SW480 (cell line): ENCODE measurements at regions not wholly inside any gene's neighbourhood (a gene's known extent, or its start where the extent isn't known, plus 50 kb on each side); places are given as distances from the start of the nearest gene placed in this dataset.

Experiments
- DNase-seq: peaks from one replicate; pipeline ENCODE4 v3.0.0-alpha.2; 2016; ENCODE audit warnings: low spot score

DNA sequence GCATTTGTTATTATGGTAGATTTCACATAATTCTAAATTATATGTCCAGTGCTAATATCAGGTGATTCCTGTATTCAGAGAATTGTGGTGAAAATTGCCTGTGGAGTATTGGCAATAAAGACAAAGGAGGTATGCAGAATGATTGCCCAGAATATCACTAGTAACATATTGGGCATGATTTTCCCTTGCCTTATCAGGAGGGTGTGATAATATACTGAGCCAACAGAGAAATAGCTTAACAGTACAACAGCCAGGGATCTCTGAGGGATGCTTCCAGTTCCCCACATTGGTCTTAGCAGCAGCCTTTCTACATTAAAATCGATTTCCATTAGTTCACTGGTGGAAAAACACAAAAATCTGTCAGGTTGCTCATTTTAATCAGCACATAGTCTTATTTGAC, 122.9 kb upstream of the COL3A1 start:
- DNase-seq: no peak

DNA sequence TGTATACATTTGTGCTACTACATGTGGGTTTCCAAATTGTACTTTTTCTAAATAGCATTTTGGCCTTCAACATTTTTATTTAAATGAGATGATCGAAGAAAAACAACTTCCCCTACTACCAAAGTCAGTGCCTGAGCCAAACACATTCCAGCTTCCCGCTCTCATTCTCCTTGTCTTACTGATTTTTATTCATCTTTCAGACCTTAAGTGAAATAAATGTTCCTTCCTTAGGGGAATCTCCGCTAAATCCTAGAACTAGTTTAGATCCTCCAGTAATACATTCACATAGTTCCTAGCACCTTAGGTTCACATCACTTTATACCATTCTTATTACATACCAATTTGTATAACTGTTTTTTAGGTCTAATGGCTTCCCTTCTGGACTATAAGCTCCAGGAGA, 122.3 kb upstream of the COL3A1 start:
- no peak for DNase-seq

DNA sequence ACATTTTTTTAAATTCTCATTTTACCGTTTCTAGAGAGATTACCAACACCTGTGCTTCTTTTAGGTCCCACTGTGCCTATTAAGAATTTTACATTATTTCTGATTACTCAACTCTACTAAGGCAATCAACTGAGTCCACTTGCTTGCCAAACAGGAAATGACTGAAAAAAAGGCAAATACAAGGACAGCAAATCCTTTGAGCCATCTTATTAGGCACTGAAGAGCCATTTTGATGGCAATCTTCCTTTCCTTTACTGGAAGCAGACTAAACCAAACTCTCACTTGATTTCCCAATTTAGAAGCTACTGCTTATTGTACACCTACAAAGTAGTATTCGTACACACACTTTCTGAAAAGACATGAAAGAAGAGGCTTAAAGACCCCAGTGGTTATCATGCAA, 121.4 kb upstream of the COL3A1 start:
- DNase-seq: no peak

DNA sequence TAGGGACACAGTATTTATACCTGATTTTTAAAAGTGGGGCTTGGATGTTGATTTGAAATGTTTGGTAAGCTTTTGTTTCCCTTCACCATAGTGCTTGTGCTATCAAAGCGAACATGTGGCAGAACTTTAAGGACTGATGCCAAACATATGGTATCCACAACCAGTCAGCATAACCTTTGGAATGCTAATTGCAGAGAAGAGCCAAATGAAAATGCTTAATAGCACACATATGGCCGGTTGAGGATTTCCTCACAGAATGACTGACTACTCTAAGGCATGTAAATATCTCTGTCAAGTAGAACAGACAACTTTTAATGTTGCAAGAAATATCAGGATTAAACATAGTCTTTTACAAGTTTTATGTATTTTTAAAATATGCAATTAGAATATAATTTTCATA, 120.9 kb upstream of the COL3A1 start:
- no peak for DNase-seq

DNA sequence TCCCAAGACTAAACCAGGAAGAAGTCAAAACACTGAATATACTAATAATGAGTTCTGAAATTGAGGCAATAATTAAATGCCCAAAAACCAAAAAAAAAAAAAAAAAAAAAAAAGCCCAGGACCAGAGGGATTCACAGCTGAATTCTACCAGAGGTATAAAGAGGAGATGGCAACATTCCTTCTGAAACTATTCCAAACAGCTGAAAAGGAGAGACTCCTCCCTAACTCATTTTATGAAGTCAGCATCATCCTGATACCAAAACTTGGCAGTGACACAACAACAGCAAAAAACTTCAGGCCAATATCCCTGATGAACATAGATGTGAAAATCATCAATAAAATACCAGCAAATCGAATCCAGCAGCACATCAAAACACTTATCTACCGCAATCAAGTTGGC, 108.5 kb upstream of the COL3A1 start:
- DNase-seq: no peak

DNA sequence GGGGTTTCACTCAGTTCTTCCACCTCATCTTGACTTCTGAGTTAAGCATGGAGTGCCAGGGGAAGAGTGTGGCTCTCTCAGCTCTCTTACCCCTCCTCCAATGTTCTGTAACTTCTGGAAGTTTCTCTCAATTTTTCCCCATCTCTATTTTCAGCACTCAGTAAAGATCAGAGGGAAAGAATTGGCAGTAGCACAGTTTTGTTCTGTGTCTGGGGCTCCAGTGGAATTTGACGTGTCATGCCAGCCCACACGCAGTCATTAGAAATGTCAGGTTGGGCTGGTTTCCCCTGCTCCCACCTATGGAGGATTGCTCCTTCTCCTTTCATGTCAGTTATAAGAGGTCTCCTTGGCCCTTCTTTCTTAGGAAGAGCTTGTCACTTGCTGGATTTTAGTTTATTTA, 104.6 kb upstream of the COL3A1 start:
- DNase-seq: no peak

DNA sequence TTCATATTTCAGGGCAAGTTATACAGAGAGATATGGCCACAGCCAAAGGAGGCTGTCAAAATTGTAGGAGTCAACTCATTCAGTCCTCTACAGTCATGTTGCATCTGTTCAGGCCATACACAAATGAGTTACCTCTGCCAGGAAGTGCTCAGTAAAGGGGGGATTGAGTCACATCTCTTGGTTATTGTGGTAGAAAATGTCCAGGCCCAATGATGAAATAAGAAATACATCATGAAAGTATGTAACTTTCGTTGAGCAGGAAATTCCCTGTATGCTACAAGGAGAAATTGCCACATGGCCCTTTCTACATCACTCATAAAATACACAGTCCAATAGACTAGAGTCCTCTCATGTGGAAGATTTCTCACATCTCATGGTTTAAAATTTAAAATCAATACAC, 103.9 kb upstream of the COL3A1 start:
- no peak for DNase-seq

DNA sequence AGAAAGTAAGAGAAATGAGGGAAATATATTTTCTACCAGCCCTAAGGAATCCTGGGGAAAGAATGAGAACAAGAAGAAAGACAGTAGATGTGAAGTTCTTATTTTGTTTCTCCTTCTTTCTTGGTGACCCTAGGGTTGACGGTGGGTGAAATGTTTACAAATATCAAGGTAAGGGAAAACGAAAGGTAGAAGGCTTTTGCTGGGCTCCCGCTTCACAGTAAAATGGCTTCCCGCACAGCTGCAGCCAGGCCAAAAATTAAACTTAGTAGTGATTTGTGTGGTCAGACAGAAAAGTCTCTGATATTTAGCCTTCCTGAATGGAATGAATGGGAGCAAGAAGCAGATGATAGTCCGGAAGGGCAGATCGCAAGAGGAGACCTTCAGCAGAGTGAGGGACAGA, 99.1 kb upstream of the COL3A1 start:
- DNase-seq: no peak

DNA sequence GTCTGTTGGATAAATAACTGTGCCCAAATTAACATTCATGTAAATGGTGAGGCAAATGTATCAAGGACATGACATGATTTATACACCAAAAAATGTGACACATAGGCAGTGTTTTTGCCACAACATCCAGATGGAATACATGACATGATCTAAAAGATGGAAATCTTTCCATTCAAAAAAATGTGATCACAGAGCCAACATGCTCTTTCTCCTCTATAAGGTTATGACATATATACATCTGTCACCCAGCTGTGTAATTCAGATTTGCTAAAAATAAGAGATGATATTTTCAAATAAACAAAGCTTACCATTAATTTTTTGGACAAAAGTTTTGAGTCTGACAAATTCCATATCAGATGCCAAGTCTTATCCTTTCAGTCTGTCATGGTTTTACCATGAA, 95.5 kb upstream of the COL3A1 start:
- DNase-seq: no peak

DNA sequence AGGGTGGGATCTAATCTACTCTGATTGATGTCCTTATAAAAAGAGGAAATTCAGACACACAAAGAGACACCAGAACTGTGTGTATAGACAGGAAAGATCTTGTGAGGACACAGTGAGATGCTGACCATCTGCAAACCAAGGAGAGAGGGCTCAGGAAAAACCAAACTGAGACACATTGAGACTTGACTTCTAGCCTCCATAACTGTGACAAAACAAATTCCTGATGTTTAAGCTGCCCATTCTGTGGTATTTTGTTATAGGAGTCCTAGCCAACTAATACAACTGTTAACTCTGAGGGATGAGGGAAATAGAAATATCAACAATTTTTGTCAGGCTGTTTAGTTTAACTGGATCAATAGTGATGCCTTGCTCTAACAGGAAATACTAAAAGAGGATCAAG, 93.4 kb upstream of the COL3A1 start:
- DNase-seq: no peak

DNA sequence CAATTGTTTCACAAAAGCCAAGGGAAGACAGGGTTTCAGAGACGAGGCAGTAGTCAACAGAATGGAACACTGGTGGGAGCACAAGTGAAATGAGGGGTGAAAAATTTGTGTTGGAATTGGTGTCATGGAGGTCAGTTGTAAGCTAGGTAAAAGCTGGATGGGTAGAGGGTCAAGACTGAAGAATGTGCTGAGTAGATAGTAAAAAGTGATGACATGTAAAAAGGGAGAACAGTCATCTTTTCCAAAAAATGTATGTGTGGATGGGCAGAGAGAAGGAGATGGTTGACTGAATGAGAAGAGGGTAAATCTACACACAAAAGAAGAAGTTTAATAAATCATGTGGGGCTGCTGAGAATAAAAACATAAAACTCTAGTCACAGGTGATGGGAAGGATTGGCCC, 92.7 kb upstream of the COL3A1 start:
- DNase-seq: no peak

DNA sequence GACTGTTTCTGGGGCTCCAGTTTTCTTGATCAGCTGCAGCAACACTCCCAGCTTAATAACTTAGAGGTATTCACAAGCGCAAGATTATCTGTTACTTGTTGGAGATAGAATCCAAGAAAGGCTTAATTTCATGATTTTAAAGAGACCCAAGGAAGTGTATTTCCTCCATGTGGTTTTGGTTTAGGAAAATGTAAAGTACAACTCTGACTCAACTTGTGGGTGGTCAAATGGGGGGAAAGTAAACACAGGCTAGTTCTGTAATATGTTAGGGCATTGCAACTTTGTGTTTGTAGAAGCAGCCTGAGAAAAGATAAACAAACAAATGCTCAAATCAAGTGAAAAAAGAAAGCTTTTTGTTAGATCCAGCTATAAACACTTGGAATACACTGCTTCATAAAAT, 90.1 kb upstream of the COL3A1 start:
- no peak for DNase-seq

DNA sequence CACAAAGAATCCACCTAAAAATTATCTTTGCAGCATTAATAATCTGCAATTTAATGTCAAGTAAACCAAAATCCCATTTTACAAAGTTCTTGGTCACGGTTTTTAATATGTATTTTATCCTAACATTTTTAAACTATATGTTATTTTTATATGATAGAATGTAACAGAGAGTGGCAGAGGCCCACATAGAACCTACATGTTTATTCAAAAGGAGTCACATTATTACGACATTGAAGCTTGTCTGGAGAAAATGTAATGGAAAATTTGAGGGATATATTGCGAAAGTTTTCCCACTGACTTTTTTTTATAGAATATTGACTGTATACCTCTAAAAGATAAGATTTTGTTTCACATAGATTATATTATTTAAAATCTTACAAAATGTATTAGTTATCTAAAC, 89.7 kb upstream of the COL3A1 start:
- no peak for DNase-seq

DNA sequence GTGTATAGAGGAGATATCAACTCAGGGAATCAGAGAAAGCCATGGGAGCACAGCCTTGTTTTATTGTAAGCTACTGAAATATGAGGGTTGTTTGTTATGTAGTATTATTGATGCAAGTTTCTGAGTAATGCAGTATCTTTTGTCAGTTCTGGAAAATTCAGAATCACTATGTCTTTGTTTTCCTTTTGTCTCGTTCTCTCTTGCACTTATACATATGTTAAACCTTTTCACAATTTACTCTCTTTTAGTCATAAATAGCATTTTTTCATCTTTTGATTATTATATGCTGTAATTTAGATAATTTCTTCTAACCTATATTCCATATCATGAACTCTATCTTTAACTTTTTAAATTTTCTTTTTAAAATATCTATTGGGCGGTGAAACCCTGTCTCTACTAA, 85.0 kb upstream of the COL3A1 start:
- DNase-seq: no peak

DNA sequence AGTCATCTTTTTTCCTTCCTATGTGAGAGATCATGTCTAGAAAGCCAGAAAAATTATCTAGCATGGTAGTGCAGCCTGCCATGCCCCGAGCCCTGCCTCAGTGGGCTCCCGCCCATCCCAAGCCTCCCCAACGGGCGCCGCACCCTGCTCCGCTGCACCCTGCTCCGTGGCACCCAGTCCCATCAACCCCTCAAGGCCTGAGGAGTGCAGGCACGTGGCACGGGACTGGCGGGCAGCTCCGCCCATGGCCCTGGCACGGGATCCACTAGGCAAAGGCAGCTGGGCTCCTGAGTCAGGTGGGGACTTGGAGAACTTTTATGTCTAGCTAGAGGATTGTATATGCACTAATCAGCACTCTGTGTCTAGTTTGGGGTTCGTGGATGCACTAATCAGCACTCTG, 83.4 kb upstream of the COL3A1 start:
- no peak for DNase-seq

DNA sequence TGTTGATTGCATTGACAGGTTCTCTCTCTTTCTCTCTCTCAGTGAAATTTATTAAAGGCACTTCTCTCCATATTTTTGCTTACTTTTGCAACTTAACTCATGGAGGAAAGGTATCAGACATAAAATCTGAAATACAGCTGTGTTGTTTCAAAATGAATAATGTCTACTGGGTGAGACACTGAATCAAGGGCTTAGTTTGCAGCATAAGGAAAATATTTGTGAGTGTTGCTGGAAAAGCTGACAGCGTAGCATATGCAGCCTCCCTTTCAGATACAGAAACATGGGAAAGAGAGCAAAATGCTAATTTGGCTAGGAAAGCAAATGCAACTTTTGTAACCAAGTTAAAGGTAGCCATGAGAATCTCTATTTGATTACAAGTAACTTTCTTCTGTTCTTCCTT, 81.5 kb upstream of the COL3A1 start:
- no peak for DNase-seq

DNA sequence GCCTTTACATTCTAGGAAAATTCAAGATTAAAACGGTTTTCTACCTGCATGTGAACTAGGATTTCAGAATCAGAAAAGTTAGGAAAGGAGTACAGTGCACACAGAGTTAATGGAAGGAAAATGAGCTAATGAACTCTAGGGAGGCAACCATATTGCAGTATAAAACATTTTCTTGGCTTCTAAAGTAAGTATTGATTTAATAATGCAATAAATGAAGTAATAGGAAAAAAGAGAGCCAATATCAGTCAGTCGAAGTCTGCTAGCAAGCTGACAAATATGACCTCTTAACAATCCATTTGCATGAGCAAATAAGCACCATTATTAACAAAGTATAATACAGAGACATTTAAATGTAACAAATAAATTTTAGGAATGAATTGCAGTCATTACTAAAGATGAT, 80.2 kb upstream of the COL3A1 start:
- DNase-seq: no peak

DNA sequence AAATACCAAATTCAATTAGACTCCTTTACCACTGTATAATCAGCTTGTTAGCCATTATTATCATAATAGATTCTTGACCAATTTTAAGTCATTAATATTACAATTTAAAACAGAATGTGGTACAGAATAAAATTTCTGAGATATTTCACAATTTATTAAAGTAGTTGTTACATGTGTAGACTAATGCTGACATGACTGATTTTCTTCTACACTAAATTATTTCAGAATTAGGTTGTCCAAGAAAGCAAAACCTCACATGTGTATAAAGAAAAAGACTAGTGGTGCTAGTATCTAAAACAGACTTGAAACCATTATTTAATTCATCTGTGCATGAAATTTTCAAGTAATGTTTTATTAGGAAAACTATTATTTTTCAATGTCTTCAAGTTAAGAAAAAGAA, 79.2 kb upstream of the COL3A1 start:
- no peak for DNase-seq

DNA sequence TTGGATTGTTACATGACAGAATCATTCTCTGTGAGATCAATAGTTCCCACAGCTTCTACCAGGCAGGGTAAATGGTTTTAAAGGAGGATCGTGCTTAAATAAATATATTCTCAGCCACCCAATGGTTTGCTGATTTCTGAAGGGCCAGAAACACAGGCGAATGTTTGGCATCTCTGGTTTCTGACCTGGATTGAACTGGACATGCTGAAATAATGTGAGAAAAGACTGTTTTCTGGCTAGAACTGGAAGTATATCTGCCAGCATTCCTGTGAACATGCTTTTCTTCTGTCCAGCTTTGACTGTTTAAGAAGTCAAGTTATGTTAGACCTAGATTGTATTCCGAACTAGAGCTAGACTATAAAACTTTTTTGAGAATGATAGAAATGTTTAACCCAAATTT, 77.1 kb upstream of the COL3A1 start:
- DNase-seq: no peak

DNA sequence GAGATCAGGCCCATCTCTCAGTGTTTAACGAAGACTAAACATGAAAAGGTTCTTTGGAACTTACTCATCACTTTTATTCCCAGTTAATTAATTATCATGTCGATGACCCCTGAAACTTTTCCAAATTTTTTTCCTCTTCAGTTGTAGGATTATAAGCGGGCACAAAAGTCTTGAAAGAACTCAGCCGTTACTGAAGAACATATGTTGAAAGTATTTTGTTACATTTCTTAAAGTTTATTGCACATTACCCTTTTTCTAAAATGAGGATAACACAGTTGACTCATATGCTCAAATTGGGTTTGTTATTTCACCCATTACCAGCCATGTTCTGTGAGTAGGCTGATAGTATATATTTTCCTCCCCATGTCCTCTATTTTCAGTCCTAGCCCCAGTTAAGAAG, 75.9 kb upstream of the COL3A1 start:
- DNase-seq: no peak

DNA sequence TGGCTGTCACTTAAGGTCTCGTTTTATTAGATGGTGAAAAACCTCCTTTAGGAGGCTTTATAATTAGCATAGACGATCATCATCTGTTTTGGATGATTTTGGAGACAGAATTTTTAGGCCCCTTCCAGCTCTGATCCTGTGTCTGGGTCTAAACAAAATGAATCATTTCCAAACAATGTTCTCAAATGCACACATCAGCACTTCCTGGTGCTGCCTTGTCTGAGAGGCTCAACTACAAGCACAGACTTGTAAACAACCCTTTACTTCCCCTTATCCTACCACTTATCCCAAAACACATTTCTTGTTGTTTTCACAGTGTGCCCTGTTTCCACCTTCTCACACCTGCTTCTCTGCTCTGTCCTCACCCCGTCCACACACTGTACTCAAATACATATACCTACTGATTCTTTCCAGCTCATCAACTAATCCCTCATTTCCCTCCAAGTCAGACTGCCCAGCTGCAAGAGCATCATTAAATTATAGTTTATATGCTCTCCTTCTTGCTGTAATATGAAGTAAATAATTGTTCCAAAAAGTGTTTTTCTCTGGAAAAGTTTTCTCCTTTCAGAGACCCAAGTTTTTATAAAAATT, 71.2 kb upstream of the COL3A1 start:
- no peak for DNase-seq

DNA sequence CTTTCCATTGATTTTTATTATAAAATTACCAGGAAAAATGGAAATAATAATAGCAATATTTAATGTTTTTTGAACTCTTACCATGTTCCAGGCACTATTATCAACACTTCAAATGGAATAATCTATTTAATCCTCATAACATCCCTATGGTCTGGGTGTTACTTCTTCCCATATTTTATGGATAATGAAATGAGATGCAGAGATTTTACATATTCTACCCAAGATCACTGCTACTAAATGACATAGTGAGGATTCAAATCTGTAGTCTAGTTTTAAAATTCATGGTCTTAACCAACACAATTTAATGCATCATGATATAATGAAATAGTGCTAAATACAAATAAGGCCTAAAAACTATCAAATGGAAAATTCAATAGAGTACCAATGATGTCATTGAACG, 70.4 kb upstream of the COL3A1 start:
- no peak for DNase-seq

DNA sequence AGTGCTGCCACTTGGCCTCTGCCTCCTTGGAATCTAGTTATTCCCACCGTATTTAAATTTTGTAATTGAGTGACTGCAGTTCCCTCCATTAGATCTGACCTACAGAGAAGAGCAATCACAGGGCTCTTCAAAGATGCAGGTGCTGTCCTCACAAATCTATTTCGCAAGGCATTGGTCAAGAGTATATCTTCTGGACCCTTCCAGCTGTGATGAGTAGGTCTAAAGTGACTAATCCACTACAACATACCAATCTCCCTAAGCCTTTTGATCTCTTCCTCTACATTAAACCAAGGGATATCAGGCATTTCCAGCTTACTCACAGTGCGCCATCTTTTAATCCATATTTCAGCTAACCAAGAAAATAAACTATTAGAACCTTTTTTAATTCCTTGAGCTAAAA, 65.1 kb upstream of the COL3A1 start:
- no peak for DNase-seq

DNA sequence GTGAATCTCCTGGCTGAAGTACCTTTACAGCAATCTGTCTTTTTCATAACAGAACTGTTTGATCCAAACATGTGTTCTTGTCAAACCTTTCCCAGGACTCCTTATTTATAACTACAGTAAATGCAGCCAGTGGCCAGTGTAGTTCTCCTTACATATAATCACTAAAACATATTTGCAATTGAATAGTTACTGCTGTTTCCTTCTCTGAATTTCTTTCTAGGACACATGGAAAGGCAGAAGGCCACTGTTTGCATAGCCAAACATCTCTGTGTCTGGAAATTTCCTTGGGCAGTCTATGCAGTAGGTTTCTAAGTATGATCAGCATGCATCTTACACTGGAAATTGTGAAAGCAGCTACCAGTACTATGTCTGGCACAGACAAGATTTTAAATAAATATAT, 57.4 kb upstream of the COL3A1 start:
- DNase-seq: no peak

DNA sequence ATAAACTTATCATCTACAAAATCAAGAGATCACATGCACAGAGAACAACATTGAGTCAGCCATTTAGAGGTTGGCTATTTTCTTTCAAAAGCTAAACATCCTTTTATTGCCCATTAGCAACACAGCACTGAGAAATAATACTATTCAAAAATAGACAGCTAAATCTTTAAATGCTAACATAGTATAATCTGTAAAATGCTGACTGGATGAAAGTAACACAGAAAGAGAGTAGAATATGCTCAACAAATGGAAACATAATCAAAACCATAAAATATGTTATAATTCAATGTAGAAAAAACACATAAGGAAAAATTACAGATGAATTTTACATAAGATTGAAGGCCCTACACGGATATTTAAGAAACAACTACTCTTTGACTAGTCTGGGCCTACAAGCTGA, 56.5 kb upstream of the COL3A1 start:
- no peak for DNase-seq
